GM21825 (cell line): ENCODE measurements at regions not wholly inside any gene's neighbourhood (a gene's known extent, or its start where the extent isn't known, plus 50 kb on each side); places are given as distances from the start of the nearest gene placed in this dataset.
"Not testable (repeated sequence)": the region's sequence is repeated elsewhere in the genome, so short reads cannot be mapped to it uniquely, and the experiment has no call there.

ENCODE experiments used
- ATAC-seq: cut with Tn5 transposase; IDR thresholded peaks from one replicate; pipeline ENCODE4 v1.9.1; 2021; ENCODE audit warnings: mild to moderate bottlenecking, moderate library complexity; ENCODE audit not compliant: unreplicated experiment

- no peak for ATAC-seq
Observed at GRCh38 chrX:27404366-27404765, 58.8 kb downstream of the PPP4R3C start.

DNA sequence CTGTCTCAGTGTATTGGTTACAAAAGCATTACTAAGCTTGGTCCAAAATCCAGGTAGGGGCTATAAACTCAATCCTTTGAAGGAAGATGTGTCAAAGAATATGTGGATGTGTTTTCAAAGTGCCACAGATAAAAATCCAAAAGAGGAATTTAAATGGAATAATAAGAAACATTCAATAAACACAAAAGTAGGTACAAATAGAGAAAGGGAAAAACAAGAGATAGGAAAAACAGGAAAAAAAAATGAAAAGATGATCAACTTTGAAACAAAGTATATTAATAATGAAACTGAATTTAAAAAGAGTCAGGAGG lies 64.0 kb downstream of the PPP4R3C start:
- ATAC-seq = no peak

GRCh38 chrX:27391623-27392022 lies 71.5 kb downstream of the PPP4R3C start:
- ATAC-seq = no peak

GRCh38 chrX:27381419-27381818 lies 81.7 kb downstream of the PPP4R3C start:
- ATAC-seq = no peak

DNA sequence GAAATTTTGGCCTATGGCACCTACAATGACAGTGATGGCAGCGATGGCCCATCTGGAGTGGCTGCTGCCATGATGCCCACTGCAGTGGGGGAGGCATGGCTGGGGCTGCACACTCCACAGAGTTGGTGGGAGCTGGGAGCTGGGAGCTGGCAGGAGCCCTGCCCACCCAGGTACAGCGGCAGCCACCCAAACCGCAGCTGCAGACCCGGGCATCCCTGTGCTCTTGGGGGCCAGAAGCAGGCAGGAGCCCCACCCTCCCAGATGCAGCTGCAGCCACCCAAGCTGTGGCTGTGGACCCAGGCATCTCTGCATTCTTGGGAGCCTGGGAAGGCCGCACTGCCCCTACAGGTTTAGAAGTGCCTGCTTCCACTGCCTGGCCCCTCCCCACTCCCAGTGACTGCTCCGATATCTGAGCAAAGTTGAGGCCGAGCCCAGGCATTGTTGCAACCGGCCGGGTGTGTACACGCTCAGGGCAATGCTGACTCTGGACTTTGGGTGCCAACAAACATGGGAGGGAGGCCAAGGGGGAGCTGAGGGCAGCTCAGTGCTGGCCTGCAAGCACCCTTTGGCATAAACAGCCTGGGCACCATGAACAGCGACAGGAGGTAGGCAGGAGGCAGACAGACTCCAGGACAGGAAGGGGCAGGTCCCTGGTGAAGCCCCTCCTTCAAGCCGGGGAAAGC lies 82.8 kb downstream of the PPP4R3C start:
- no peak for ATAC-seq

DNA sequence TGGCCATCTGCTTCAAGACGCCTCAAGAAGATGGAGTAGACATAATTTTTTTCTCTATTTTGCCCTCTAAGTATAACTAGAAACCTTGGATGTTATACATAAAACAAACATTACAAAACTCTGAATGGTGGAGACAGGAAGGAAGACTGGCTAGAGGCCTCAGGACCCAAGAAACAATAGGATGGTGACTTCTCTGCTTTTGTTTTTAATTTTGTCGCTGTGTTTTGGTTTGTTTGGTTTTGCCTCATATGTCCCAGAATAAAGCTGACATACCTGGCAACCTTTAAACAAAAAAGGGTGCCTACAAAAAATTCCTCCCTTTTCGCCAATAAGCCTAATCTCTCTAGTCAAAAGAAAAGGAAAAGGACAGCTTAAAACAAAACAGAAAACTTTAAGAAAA lies 109.1 kb downstream of the PPP4R3C start:
- ATAC-seq = no peak

- ATAC-seq = no peak
Observed at GRCh38 chrX:27350476-27350875, 112.7 kb downstream of the PPP4R3C start.

- peak; percentile 63 for ATAC-seq
Observed at GRCh38 chrX:27336466-27337091, 126.6 kb downstream of the PPP4R3C start.

DNA sequence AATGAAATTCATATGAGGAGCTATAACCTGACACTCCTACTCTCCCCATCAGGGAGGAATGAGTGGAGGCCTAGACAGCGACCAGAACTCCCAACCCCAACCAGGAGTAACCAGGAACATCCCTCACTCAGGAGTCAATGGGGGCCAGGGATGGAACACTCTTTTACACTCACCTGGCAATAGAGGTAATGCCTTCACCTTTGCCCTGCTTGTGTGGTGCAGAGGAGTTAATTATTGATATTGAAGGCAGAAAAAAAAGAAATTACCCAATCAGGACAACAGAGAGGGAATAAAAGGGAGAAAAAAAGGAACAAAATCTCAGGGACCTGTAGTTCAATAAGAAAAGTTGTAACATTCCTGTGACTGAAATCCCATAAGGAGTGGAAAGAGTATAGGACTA lies 141.5 kb downstream of the PPP4R3C start:
- ATAC-seq = no peak

DNA sequence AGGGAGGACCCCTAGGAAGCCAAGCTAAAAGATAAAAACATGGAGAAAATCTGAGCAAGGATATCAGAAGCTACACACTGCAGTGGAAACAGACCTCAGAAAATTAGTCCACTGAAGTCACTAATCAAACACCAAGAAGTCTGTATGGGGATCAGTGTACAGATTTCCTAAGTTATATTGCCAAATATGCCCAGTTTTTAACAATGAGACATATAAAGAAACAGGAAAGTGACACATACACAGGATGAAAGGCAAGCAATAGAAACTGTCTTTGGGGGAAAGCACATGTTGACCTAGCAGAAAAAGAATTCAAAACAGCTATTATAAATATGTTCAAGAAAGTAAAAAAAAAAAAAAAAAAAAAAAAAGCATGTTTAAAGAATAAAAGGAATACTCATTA lies 153.7 kb downstream of the PPP4R3C start:
- ATAC-seq = no peak

DNA sequence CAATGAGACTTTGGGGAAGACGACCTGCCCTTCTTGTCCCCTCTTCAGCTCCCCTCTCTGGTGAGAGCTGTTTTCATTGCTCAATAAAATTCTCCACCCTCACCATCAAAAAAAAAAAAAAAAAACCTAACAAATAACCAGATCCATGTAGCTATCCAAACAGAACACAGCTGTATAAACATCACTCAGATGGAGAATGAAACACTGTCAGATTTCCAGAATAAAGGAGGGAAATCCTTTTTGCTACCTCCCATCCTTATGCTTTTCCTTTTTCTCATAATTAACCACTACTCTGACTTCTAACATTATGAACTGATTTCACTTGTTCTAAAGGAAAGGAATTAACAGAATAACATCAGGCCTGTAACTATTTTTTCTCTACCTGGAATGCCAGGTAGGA lies 155.6 kb downstream of the PPP4R3C start:
- no peak for ATAC-seq

DNA sequence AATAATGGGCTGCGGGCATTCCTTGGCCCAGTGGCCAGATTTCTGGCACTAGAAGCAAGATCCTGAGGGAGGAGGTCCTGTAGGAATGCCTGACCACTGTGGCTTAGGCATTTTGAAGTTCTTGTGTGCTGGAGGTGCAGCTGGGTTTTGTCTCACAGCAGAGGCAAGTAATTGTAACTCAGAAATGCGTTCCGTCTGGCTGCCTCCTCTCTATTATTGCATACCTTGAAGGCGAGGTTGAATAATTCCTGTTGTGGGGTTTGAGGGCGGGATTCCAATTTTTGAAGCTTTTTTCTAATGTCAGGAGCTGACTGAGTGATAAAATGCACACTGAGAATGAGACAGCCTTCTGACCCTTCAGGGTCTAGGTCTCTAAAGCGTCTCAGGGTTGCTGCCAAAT lies 170.6 kb downstream of the PPP4R3C start:
- not testable (repeated sequence) for ATAC-seq

DNA sequence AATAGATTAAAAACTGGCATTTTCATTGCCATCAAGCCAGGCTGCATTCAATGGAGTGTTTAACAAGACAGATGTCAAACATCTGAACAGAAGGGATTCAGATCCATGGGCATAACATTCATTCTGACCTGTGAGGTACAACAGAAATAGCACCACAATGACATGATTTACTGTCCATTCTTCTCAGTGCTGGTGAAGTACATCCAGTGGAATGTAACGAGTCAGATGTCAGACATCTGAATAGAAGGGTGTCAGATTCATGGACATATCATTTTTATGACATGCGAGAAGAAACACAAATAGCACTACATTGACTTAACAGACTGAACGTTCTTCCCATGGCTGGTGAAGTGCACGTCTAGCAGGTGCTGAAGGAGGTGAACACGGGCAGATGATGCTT lies 186.4 kb downstream of the PPP4R3C start:
- no peak for ATAC-seq

GRCh38 chrX:27254656-27255055 lies 208.5 kb downstream of the PPP4R3C start:
- ATAC-seq = no peak

- no peak for ATAC-seq
Observed at GRCh38 chrX:27251369-27251768, 211.8 kb downstream of the PPP4R3C start.

GRCh38 chrX:27242581-27242980 lies 220.6 kb downstream of the PPP4R3C start:
- no peak for ATAC-seq

GRCh38 chrX:27241981-27242380 lies 221.2 kb downstream of the PPP4R3C start:
- ATAC-seq = no peak

- not testable (repeated sequence) for ATAC-seq
Observed at GRCh38 chrX:27240042-27240441, 223.1 kb downstream of the PPP4R3C start.

DNA sequence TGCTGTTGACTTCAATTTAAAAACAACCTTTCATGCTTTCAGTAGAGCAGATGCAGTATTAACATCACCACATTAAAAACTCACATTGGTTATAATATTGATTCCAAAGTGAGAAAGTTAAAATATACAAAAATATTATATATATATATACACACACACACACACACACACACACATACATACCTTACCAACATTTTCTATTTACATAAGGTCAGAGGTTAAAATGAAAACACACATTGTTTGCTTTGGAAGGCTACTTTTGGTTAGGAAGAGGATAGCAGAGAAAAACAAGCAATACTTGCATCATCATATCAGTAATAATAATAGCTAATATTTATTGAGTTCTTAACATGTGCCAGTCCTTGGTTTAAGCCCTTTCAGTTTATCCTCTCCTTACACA lies 226.5 kb downstream of the PPP4R3C start:
- no peak for ATAC-seq

- ATAC-seq = no peak
Observed at GRCh38 chrX:27229721-27230120, 233.4 kb downstream of the PPP4R3C start.

DNA sequence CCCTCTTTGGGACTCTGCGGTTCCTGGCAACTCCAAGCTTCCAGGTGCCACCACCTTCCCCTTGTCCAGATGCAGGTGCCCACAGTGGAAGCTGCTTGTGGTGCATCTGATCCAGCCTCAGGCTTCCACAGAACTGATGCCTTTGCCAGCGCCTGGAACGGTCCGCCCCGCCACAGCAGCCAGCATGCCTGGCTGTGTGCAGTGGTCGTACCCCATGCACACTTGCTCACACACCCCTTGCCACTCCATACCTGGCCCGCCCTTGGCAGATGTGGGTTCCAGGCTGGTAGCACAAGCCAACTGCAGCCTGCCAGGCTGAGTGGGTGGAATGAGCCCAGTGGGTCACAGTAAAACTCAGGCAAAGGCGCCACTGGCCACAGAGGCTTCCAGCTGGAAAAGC lies 240.5 kb downstream of the PPP4R3C start:
- ATAC-seq = no peak

DNA sequence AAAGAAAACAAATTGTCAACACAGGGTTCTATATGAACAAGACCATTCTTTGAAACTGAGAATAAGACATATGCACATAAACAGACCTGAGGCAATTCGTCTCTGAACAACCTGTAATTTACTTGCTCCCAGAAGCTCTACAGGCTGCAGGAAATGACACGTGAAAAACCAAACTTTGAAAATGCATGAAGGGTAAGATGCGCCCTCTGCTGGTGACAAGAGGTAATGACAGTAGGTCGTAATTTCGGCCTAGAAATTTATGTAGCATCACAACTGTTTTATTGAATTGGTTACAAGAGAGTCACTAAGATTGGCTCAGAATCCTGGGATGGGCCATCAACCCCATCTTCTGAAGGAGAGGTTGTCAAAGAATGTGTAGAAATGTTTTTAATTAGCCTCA lies 276.5 kb downstream of the PPP4R3C start:
- ATAC-seq = no peak

DNA sequence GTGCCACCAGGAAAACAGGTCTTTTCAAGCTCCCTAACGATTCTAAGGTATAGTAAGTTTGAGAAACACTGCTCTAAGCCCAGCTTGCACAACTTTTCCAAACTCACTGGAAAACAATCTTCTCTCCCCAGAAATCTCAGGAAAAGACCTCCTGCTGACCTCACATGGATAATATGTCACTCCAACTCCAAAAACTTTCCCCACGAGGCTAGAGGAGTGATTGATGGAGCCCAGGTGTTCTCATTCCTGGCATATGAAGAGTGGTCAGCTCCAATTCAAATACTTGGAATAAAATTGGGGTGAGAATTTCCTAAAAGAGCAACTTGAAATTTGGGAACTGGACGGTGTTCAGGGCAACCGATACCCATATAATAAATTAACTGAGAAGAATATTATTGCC lies 299.9 kb downstream of the PPP4R3C start:
- ATAC-seq = no peak
